GM21423 (cell line): ENCODE measurements at regions not wholly inside any gene's neighbourhood (a gene's known extent, or its start where the extent isn't known, plus 50 kb on each side); places are given as distances from the start of the nearest gene placed in this dataset.

Experiments used
- ATAC-seq: cut with Tn5 transposase; IDR thresholded peaks from one replicate; pipeline ENCODE4 v1.9.1; 2021; ENCODE audit warnings: mild to moderate bottlenecking, moderate library complexity; ENCODE audit not compliant: unreplicated experiment

DNA sequence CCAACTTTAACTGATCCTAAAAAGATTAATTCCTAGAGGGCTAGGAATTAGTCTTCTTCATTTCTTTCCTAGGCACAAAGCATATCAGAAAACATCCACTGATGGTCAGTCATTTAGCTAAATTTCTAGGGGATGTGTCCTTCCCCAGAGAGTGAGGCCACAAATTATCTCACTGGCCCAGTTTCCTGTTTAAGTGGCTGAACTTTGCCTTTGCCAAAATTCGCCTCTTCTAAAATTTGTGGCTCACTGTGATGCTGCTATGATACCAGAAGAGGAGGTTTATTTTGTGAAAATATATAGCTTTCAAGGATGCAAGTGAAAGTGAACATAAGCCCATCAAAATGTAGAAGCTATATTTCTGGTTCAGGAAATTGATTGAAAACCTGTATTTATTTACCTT is 98.1 kb upstream of the FER start:
- ATAC-seq, result no peak

DNA sequence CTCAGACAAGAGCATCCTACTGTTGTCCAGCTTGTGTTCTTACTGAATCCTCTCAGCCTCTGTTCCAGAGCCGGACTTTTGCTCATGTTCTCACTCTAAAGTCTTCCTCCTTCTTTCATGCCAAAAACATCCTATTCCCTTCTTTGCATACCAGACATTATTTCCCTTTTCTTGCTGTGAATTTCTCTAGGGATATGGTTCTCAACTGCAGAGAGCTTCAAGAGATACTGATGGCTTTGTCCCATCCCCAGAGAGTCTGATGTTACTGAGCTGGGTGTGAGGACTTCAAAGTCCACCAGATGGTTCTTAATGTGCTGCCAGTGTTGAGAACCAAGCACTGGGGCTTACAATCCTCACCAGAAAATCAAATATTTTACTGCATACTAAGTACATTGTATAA is 98.6 kb upstream of the FER start:
- no peak for ATAC-seq

DNA sequence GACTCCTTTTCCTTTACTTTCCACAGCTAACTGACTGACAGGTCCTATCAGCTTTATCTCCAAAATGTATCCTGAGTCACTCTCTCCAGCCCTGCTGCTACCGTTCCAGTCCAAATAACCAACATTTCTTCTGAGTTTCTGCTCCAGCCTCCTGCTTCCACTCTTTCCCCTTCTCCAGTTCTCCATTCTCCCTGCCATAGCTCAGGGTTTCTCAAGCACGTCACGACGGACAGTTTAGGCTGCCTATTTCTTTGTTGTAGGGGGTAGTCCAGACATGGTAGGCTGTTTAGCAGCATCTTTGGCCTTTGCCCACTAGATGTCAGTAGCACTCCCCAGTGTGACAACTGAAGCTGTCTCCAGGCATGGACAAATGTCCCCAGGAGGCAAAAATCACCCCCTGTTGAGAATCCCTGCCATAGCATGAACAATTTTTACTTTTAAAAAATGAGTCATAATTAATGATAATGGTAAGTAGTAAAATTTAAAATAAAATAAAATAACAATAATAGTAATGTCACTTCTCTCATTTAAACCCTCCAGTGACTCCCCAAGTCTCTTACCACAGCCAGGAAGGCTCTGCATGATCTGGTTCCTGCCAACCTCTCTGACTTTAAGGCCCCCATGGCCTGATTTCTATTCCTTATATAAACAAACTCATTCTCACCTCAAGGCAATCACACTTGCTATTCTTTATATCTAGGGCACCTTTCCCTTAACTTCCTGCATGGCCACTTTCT is 105.4 kb upstream of the FER start:
- peak; percentile 99 for ATAC-seq

DNA sequence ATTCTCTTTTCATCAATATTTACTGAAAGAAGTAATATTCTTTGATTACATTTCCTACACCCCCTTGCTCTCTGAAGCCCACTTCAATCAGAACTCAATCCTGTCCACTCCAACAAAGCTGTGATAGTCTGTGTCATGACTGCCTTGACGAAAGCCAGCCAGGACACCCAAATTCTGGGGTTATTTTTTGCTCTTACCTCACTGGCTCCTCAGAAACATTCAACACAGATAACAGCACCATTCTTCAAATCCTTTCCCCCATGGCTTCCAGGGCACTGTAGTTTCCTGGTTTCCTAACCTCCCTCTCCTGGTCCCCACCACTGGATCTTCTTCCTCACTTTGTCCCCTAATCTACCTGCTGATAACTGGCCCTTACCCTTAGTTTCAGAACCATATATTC is 106.1 kb upstream of the FER start:
- ATAC-seq, result no peak

DNA sequence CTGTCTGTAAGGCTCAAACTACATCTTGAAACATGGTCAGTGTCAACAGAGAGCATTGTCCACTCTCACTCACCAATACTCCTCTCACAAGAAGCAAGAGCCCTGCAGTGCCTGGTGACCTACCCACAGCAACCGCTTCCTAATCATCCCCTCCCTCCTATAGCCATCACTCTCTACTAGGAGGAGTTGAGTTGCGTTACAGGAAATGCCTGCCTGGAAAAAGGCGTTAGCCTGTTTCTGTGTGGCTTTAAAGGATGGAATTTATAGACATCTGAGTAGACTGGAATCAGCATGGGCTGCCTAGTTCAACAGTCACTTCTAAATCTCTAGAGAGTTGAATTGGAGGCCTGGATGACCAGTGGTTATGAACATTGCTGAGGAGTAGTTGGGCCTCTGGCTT is 108.3 kb upstream of the FER start:
- no peak for ATAC-seq

DNA sequence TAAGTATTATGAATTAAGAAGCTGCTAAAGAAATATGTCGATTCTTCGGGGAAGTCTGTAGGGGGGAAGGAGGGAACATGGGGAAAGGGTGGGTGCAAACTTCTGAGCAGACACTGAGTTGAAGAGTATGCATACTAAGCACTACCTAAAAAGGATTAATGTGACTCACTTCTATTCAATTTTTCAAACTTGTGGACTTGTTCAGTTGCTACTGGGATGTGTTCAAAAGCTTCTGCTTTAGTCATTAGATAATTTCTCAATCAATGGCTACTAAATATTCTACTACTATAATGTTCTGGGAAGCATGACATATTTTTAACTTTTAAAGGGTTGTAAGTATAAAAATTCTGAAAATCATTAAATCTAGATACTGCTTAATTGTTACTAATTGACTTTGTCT is 109.7 kb upstream of the FER start:
- no peak for ATAC-seq

DNA sequence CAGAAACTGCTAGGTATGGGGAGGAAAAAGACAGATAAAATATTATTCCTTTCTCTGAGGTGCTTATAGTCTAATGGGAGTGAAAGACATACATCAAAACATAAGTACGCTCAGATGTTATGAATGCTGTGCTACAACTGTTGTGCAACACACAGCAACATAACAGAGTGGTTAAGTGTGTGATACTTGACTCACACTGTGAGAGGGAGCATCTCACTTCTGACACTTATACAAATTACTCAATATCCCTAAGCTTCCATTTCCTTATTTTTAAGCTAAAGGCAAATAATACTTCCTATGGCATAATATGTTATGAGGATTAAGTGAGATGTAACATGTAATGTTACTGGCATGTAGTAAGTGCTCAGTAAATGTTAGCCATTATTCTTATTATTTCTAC is 110.6 kb upstream of the FER start:
- no peak for ATAC-seq

DNA sequence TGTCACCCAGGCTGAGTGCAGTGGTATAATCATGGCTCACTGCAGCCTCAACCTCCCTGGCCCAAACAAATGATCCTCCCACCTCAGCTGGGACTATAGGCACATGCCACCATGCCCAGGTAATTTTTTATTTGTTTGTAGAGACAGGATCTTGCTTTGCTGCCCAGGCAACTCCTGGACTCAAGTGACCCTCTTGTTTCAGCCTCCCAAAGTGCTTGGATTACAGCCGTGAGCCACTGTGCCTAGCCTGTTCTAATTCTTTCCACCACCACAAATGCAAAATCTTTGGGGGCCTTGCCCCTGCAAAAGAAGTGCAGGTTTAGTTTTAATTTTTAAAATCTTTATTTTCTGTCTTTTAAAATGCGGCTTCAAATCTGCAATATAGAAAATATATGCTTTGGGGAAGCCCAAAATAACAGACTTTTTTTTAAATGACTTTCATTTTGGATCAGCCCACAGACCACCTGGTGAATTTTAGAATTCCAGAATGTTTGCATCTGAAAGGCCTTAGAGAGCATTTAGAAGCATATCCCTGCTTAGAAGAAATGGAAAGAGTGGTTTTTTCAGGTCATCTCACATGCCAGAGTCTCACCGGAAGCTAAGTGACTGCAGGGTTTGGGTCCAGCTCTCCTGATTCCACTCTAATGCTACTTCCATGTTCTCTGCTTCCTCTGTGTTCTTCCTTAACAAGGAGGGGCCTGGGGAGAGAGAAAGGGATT is 111.4 kb upstream of the FER start:
- ATAC-seq, result no peak

DNA sequence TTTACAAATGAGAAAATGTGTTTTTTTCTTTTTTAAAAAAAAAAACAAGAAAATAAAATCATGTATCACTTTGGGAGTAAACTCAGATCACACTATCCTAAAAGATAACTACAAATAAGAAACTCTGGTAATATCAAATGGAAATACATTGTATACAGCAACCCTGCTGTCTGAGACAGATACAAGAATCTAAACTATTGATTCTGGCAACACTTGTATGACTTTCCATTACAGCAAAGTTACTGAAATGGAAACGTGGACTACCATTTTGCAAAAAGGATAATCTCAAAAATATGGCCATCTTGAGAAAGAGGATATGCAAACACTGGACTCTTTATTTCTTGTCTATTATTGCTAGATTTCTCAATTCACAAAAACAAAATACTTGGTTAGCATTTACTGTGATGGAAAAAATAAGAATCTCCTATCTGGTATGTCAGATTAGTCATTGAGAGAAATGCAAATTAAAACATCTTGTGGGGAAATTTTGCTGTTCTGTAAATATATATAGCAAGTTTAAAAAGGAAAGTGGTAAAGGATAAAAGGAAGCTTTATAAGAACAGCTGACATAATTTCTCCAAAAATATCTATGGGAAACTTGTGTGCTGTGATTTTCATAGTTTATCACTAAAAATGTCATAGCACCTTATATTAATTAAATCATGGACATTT is 112.9 kb upstream of the FER start:
- ATAC-seq, result peak; percentile 51

DNA sequence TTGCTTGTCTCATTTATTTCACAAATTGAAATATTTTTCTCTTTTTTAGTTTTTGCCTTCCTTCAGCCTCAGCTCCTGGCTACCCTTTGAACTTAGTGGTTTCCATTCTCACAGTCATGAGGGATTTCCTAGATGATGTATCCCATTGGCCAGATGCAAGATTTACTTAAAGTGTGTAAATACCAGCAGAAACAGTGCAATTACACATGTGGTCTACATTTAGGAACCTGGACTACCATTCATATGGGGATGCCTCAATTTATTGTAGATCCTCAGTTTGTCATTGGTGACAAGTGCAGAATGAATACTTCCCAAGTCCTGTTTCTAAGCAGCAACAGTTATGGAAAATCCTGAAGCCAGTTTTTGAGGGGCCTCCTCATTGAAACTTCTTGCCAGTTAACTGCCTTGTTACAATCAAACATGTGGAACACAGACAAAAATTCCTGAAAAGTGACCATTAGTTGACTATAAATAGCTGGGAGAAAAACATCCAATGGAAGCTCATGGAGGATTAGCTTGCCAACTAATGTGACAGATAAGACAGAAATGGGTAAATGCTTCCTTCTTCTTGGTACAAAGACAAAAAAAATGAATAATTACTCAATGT is 113.6 kb upstream of the FER start:
- no peak for ATAC-seq

DNA sequence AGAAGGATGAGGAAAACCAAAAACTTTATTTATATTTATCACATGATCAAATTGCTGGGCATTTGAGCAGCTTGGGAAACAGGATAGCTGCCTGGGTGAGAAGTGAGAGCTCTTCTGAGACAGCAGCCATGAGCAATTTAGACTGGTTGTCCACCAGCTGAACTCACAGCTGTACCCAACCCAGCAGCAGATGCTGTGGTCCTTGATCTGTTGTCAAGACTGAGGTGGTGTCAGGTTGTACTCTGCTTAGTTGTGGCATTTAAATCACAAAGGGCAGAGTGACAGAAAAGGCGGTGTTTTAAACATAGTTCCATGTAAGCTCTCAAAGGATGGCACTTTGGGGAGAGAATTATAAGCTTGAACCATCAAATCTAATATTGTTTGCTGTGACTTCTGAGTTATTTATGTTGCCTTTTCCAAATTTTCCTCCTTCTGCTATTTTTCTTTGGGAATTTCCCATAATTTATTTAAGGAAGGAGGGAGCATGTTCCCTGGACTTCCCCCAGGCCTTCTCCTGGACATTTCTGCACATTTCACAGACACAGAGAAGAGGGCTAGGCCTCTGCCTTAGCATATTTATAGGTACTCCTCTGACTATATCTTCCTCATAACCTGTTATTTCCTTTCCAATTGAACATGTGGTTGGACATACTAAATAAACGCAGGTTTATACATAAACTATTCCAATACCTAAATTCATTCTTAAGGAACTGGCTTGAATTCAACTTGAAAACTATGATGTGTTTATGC is 117.7 kb upstream of the FER start:
- ATAC-seq, result no peak

DNA sequence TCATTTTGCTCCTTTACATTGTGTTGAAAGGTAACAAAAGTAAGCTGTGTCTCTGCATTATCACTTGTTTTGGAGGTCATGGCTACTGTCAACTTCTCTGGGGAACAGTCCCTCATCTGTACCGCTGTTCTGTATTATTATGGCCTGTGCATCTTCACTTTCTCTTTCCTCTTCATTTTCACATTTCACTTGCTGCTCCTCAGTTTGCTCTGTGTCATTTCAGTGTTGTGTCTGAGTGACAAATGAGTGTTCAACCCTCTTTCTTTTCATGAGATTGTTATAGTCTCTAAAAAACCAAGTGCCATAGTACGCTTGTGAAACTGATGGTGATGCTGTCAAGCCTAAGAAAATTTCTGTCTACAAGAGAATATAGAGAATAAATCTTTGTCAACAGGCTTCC is 122.0 kb upstream of the FER start:
- ATAC-seq, result no peak

DNA sequence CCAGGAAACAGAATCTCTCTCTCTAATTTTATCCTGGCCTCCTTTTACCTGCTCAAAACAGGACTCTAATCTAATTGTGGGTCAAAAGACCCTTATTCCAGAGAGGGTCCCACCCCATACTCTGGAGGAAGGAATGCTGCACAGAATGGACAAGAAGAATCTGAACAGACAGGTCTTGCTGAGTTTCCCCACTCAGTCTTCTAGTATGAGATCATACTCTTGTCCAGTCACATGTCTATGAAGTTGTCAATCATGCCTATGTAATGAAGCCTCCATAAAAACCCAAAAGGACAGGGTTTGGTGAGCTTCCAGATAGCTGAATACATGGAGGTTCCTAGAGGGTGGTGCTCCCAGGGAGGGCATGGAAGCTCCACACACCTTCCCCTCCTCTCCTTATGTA is 123.9 kb upstream of the FER start:
- ATAC-seq, result no peak

DNA sequence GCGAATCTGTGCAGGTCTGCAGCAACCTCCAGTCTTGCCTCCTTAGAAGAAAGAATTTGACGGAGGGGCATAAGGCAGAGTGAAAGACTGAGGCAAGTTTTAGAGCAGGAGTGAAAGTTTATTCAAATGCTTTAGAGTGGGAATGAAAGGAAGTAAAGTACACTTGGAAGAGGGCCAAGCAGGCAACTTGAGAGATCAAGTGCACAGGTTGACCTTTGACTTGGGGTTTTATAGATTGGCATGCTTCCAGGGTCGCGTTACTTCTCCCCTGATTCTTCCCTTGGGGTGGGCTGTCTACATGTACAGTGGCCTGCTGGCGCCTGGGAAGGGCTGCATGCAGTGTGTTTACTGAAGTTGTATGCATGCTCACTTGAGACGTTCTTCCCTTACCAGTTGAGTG is 127.2 kb upstream of the FER start:
- no peak for ATAC-seq

DNA sequence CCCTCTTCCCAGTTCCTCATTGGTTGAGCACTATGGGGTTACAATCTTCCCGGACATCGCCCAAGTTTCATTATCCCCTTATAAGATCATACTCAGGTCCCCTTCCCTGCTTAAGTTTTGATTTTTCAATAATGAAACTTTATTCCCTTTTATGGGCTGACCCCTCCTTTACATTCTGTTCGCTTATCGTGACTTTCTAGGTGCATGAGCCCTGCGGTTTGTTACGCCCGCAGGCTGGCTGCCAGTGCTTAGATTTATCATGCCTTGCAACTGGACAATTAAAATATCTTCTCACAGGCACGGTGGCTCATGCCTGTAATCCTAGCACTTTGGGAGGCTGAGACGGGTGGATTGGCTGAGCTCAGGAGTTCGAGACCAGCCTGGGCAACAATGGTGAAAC is 127.9 kb upstream of the FER start:
- no peak for ATAC-seq

DNA sequence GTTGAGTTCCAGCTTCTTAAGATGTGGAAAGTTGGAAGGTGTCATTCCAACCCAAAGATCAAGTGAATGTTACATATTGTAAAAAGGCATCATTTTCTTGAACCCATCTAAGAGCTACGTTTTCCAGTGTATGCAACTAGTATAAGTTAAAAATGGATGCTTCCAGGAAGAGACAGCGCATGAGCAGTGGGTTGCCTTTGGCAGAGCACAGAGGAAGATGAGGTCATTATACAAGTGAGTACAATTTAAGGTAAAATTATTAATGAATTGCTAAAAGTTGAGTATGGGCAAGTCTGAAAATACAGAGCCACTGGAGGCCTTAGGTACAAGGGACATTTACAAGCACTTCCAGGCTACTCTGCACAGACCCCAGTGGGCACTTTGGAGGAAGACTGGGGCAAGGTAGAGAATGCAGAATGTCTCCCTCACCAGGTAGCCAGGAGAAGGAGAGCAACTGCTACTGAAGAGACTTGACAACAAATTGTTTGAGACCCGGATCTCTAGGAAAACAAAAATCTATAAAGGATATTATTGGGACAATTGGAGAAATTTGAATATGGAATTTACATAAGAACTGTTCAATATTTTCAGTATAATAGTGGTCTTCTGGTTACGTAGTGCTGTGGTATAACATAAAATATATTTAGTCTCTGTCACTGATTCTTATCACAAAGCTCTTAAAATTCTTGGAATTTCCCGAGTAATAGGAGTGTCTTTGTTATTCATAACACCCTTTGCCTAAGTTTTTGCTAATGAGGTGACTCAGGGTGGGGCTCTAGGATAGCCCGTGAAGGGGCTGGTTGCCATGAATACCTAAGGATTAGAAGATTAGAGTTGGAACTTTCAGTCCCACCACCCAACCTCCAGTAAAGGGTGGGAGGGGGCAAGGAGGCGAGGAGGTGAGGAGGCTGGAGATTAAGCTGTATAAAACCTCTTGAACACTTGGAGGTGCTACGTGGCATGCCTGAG is 129.9 kb upstream of the FER start:
- no peak for ATAC-seq

DNA sequence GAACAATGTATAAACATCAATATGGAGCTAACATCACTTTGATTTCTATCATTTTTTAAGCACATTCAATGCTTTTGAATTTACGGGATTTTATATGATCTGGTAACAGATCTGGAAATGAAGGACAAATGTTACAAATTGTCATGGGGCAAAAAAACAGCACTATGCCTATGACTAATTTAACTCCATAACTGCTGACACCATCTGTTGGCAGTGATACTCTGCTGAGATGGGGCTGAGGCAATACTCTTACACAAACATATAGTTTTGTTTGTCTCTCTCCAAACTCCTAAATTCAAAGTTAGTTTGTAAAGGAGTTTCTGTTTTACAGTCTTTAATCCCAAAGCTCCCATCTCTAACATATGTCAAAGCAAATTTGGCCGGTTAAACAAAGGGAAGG is 132.5 kb upstream of the FER start:
- no peak for ATAC-seq

DNA sequence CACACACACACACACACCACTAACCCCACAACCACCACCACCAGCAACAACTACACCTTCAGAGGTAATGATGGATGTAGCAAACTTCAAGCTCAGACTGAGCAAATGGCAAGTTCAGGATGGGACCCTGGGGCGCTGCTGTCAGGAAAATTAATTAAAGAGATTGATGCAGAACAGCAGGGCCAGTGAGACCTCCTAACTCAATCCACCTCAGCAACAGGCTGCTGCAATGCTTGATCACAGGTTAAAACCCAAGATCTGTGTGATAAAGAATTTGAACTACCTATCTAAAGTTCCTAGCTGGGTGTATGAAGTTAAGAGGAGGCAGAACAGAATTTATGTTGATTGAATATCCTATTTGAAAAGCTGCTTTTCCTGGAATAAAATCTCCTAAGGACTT is 140.3 kb upstream of the FER start:
- ATAC-seq, result no peak

DNA sequence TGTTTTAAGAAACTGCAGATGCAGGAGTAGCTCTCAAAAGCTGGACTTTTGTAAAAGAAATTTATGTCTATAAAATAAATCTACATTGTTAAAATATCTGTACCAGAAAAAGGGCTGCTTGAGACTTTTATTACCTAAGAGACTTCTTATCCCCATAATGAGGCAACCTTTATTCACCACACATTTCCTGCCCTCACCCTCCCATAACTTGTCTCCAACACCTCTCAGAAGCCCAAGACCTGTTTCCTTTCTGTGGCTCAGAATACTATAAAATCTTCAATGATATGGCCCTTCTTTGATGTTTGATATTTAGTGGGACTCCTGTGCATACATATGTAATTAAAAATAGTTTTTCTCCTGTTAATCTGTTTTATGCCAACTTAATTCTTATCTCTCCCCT is 141.5 kb upstream of the FER start:
- ATAC-seq, result no peak

DNA sequence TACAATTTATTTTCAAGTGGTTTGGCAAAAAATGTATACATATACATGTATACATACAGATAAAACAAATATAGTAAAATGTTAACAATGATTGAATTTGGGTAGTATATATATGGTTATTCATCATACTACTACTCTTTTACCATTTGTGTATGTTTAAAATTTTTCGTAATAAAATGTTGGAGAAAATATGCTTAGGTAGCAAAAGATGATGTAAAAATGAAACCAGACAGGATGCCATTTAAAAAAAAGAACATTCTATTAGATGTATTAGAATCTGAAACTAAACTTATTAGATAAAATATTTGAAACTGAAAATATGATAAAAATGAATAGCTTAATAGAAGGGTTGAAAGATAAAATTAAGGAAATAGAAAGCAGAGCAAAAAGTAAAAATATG is 144.9 kb upstream of the FER start:
- no peak for ATAC-seq
